ENCODE measurements at regions not wholly inside any gene's neighbourhood (a gene's known extent, or its start where the extent isn't known, plus 50 kb on each side); places are given as distances from the start of the nearest gene placed in this dataset.

- TF ChIP-seq EZH2 (IDR thresholded peaks at IDR 0.05) = no peak
- TF ChIP-seq POLR2AphosphoS5 (IDR thresholded peaks at IDR 0.05; ENCODE audit: borderline replicate concordance, low read depth, low read length) = no peak
- no peak for TF ChIP-seq FOXP2 (optimal IDR thresholded peaks at IDR 0.05; ENCODE audit: control extremely low read depth, extremely low read length, insufficient read depth)
Measured at GRCh38 chr3:174413062-174413912, 445.8 kb upstream of the NAALADL2 start.

All from SK-N-MC (cell line).